IMR-90 (cell line): ENCODE measurements at regions not wholly inside any gene's neighbourhood (a gene's known extent, or its start where the extent isn't known, plus 50 kb on each side); places are given as distances from the start of the nearest gene placed in this dataset.

ENCODE experiments used
- ATAC-seq: fragments of 200-7000 bp; cut with Tn5 transposase; 2 replicates; pipeline ENCODE4 v1.9.1; 2020; ENCODE audit warnings: low read depth, mild to moderate bottlenecking, moderate library complexity
- BruUV-seq: library from RNA; stranded (reverse); fragments of 400-500 nt; replicated peaks from 2 replicates; lab custom pipeline; 2021; lab: Mats Ljungman, UMichigan
- CTCF ChIA-PET: fragments of 300-600 bp; formaldehyde crosslinking; extraction: SDS; loops from one replicate; lab custom pipeline; 2021; ENCODE audit warnings: antibody characterized with exemption; lab: Yijun Ruan, JAX
- POLR2A ChIA-PET: fragments of 300-600 bp; sonication (Branson Sonifier 250); formaldehyde crosslinking; loops from one replicate; lab custom pipeline; 2022; ENCODE audit warnings: antibody characterized with exemption; ENCODE audit not compliant: unreplicated experiment; lab: Charles Lee
- DNase-seq: peaks from one replicate; pipeline ENCODE4 v3.0.0; 2013
- H2AFZ ChIP-seq: replicated peaks from 2 replicates; pipeline ENCODE3; 2013; ENCODE audit warnings: low read length, mild to moderate bottlenecking; ENCODE audit not compliant: poor library complexity
- H2AK5ac ChIP-seq: 2 replicates; pipeline ENCODE4 v1.6.1; 2013; ENCODE audit warnings: low read depth, low read length, inconsistent platforms
- H2AK9ac ChIP-seq: replicated peaks from 2 replicates; pipeline ENCODE3; 2013; ENCODE audit warnings: mild to moderate bottlenecking, low read depth, low read length, moderate library complexity; ENCODE audit not compliant: poor library complexity
- H2BK120ac ChIP-seq: 2 replicates; pipeline ENCODE4 v1.6.1; 2013; ENCODE audit warnings: low read depth, low read length, inconsistent platforms
- H2BK15ac ChIP-seq: 3 replicates; pipeline ENCODE4 v1.6.1; 2013; ENCODE audit warnings: low read depth, low read length, inconsistent platforms
- H2BK20ac ChIP-seq: 2 replicates; pipeline ENCODE4 v1.6.1; 2013; ENCODE audit warnings: low read depth, mild to moderate bottlenecking, inconsistent platforms, low read length, moderate library complexity
- H2BK5ac ChIP-seq: 2 replicates; pipeline ENCODE4 v1.6.1; 2013; ENCODE audit warnings: mild to moderate bottlenecking, low read depth, low read length, inconsistent platforms; ENCODE audit not compliant: poor library complexity, severe bottlenecking
- H3K14ac ChIP-seq: replicated peaks from 2 replicates; pipeline ENCODE4 v1.6.1; 2013; ENCODE audit warnings: low read depth, low read length, inconsistent platforms
- H3K18ac ChIP-seq: 2 replicates; pipeline ENCODE4 v1.6.1; 2013; ENCODE audit warnings: low read depth, low read length, control low read depth
- H3K23ac ChIP-seq: 2 replicates; pipeline ENCODE4 v1.6.1; 2013; ENCODE audit warnings: low read depth, low read length, inconsistent platforms
- H3K27ac ChIP-seq: 2 replicates; pipeline ENCODE4 v1.5.1; 2013; ENCODE audit warnings: mild to moderate bottlenecking, control low read depth, low read length; ENCODE audit not compliant: insufficient read depth
- H3K27me3 ChIP-seq: 2 replicates; pipeline ENCODE4 v1.6.1; 2013; ENCODE audit warnings: low read length; ENCODE audit not compliant: control insufficient read depth, insufficient read depth
- H3K36me3 ChIP-seq: 2 replicates; pipeline ENCODE4 v1.6.1; 2013; ENCODE audit warnings: low read length, mixed read lengths; ENCODE audit not compliant: control insufficient read depth, insufficient read depth
- H3K4ac ChIP-seq: 2 replicates; pipeline ENCODE4 v1.6.1; 2013; ENCODE audit warnings: low read depth, low read length, inconsistent platforms
- H3K4me1 ChIP-seq: 2 replicates; pipeline ENCODE4 v1.6.1; 2013; ENCODE audit warnings: low read length, mixed read lengths; ENCODE audit not compliant: control insufficient read depth, insufficient read depth
- H3K4me2 ChIP-seq: 2 replicates; pipeline ENCODE4 v1.6.1; 2013; ENCODE audit warnings: low read depth, mild to moderate bottlenecking, control low read depth, low read length, moderate library complexity
- H3K4me3 ChIP-seq: 2 replicates; pipeline ENCODE4 v1.5.1; 2013; ENCODE audit warnings: low read depth, mild to moderate bottlenecking, control low read depth, low read length, moderate library complexity; ENCODE audit not compliant: insufficient read depth
- H3K56ac ChIP-seq: 2 replicates; pipeline ENCODE4 v1.6.1; 2013; ENCODE audit warnings: low read length, inconsistent platforms; ENCODE audit not compliant: insufficient read depth; ENCODE audit errors: extremely low read depth
- H3K79me1 ChIP-seq, 2 experiments: 2 replicates each; pipeline ENCODE4 v1.6.1; 2013; ENCODE audit warnings: low read length in 2 of 2, inconsistent platforms in 1 of 2, low read depth in 1 of 2
- H3K9ac ChIP-seq: 2 replicates; pipeline ENCODE4 v1.6.1; 2013; ENCODE audit warnings: low read depth, low read length, control low read depth
- H3K9me1 ChIP-seq: 2 replicates; pipeline ENCODE4 v1.6.1; 2013; ENCODE audit warnings: low read length, inconsistent platforms; ENCODE audit not compliant: insufficient read depth
- H3K9me3 ChIP-seq: 2 replicates; pipeline ENCODE4 v1.6.1; 2013; ENCODE audit warnings: low read length; ENCODE audit not compliant: control insufficient read depth, insufficient read depth
- H4K20me1 ChIP-seq: 2 replicates; pipeline ENCODE4 v1.6.1; 2013; ENCODE audit warnings: low read length, inconsistent platforms; ENCODE audit not compliant: insufficient read depth
- H4K5ac ChIP-seq: 2 replicates; pipeline ENCODE4 v1.6.1; 2013; ENCODE audit warnings: mild to moderate bottlenecking, low read depth, low read length, control low read depth
- H4K8ac ChIP-seq, 2 experiments: 2 replicates each; pipeline ENCODE4 v1.6.1; 2013; ENCODE audit warnings: low read depth in 2 of 2, low read length in 2 of 2, control low read depth in 1 of 2, inconsistent platforms in 1 of 2
- H4K91ac ChIP-seq: 2 replicates; pipeline ENCODE4 v1.6.1; 2013; ENCODE audit warnings: low read depth, low read length, inconsistent platforms; ENCODE audit not compliant: insufficient read depth
- BHLHE40 ChIP-seq: fragments of 150-350 bp; IDR thresholded peaks from 2 replicates; pipeline ENCODE4 v1.6.1; 2016; ENCODE audit warnings: mild to moderate bottlenecking, low read depth, low read length
- MAZ ChIP-seq: IDR thresholded peaks from 2 replicates; pipeline ENCODE4 v1.6.1; 2012; ENCODE audit warnings: low read depth, mild to moderate bottlenecking, low read length, improper control_type of control experiment, moderate library complexity, borderline replicate concordance
- MXI1 ChIP-seq: IDR thresholded peaks from 2 replicates; pipeline ENCODE4 v1.6.1; 2012; ENCODE audit warnings: low read depth, mild to moderate bottlenecking, low read length, moderate library complexity, borderline replicate concordance
- POLR2A ChIP-seq: IDR thresholded peaks from 2 replicates; pipeline ENCODE4 v1.6.1; 2012; ENCODE audit warnings: mild to moderate bottlenecking, low read depth, low read length
- RCOR1 ChIP-seq: IDR thresholded peaks from 2 replicates; pipeline ENCODE4 v1.6.1; 2012; ENCODE audit warnings: mild to moderate bottlenecking, low read length, improper control_type of control experiment; ENCODE audit not compliant: insufficient replicate concordance
- WGBS, 2 experiments: methylation state at CpG; one replicate each; pipeline versions ENCODE4 v1.1.5 to v1.1.7; 2013; ENCODE audit warnings: missing lambda C conversion rate in 2 of 2; ENCODE audit not compliant: insufficient read length in 1 of 2; ENCODE audit errors: extremely low coverage in 2 of 2; 5-methylcytosine and 5-hydroxymethylcytosine counted together
- dilution Hi-C: fragments of 300-500 bp; cut with HindIII; formaldehyde crosslinking; loops from one replicate; pipeline ENCODE4 v1.14.3; 2018; ENCODE audit warnings: low sequenced_read_pairs; ENCODE audit not compliant: unreplicated experiment
- in situ Hi-C: fragments of 300-500 bp; cut with MboI; formaldehyde crosslinking; loops from 3 replicates; pipeline ENCODE4 v1.14.3; 2019; ENCODE audit warnings: low sequenced_read_pairs, inconsistent platforms, mixed read lengths
- intact Hi-C: fragments of 100-400 bp; cut with micrococcal nuclease; formaldehyde crosslinking; loops from 2 replicates; pipeline ENCODE4 v1.10.0; 2022

DNA sequence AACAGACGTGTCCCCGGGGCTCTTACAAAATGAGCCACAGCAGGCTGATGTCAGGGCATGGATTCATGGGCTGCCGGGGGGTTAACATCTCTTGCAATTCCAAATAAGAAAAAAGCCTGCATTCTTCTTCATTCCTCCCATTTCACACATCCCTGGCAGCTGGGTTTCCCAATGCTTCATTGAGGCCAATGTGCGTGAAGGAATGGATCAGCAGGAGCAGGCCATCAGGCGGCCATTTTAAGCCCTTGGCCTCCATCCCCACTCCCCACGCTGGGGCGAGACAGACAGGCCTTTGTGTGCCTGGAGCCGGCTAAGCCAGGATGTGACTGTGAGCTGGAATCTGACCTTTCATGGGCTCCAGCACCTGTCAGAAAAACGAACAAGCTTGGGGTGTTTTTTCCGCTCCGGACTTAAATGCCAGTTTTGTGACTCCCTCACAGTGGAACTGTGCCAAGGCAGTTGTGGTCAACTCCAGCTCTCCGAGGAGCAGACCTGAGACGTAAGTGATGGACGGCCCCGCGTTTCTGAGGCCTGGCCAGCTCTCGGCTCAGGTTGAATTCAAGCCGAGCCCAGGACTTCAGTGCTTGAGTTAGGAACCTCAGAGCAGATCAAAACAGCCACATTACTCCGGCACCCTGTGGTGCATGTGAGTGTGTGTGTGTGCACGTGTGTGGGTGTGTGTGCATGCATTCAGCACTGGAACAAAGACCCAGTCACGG, 133.1 kb downstream of the TMEM30B start:
- Histone ChIP-seq H2AFZ (peak overlapping the region; percentile 59), H2AK9ac (peak overlapping the region; percentile 93), H3K18ac (peak overlapping the region; percentile 98), H2BK20ac (peak overlapping the region; percentile 99), H3K36me3 (no peaks in the 10 kb centered on the region), H3K9me3 (peaks cover 2% of the 10 kb centered on the region; the same call in 1 of the 2 replicates), H3K56ac (peak overlapping the region; percentile 96), H3K4me1 (peaks cover 36% of the 10 kb centered on the region), H2AK5ac (peak overlapping the region; percentile 100), H3K23ac (peak overlapping the region; percentile 100), H3K4me2 (peak overlapping the region; percentile 28), H3K4me3 (no peak overlapping the region), H4K8ac (peak overlapping the region; percentile 96 to 98), H3K14ac (peak overlapping the region; percentile 100), H3K27me3 (no peaks in the 10 kb centered on the region), H3K9me1 (peaks cover 31% of the 10 kb centered on the region), H4K5ac (peak overlapping the region; percentile 98), H2BK15ac (peak overlapping the region; percentile 100), H3K27ac (peak overlapping the region; percentile 99), H2BK5ac (peak overlapping the region; percentile 97), H3K9ac (peak overlapping the region; percentile 75), H3K4ac (peak overlapping the region; percentile 100), H2BK120ac (peak overlapping the region; percentile 100), H4K20me1 (no peaks in the 10 kb centered on the region), H3K79me1 (peaks cover 0 to 23% of the 10 kb centered on the region in 2 experiments; a peak in 2 of 4 replicates), H4K91ac (peak overlapping the region; percentile 98)
- TF ChIP-seq POLR2A = peak; percentile 22; the same call in 1 of the 2 replicates
- TF ChIP-seq BHLHE40 = peak; percentile 68; the same call in 1 of the 2 replicates
- TF ChIP-seq RCOR1 = peak; percentile 98
- peak; percentile 52 for TF ChIP-seq MAZ
- no peak for TF ChIP-seq MXI1
- in situ Hi-C loops (no loop called here), intact Hi-C loops (loop anchor here (1.0 to 5.0 kb wide), 5 partner anchors 34 to 501 kb away; partner anchors contain the start of genes SIX1, SLC38A6 and TRMT5), dilution Hi-C loops (no loop called here)
- ChIA-PET POLR2A (interaction anchor here (1.0 to 1.3 kb wide), 3 partner anchors 49 to 104 kb away, joined by 3 to 8 read pairs (median 4); no protein-coding TSS in a partner anchor), CTCF (interaction anchor here (0.5 to 2.2 kb wide), 2 partner anchors 41 to 214 kb away, joined by 5 to 6 read pairs; no protein-coding TSS in a partner anchor)
- no TSS peak for BruUV-seq
- WGBS, 2 experiments = 0% methylated on average over 6 of the region's 21 CpGs; no CpG with 5 or more reads in 1 of the 2 experiments
- DNase-seq (peak; percentile 100), ATAC-seq (peak; percentile 60)
